HL-60 (cell line): ENCODE measurements at regions not wholly inside any gene's neighbourhood (a gene's known extent, or its start where the extent isn't known, plus 50 kb on each side); places are given as distances from the start of the nearest gene placed in this dataset.

Source experiments
- GABPA ChIP-seq: IDR thresholded peaks from 2 replicates; pipeline ENCODE4 v1.6.1; 2012; ENCODE audit warnings: low read depth
- POLR2AphosphoS5 ChIP-seq: IDR thresholded peaks from 2 replicates; pipeline ENCODE4 v1.6.1; 2012; ENCODE audit warnings: low read depth
- SPI1 ChIP-seq: IDR thresholded peaks from 2 replicates; pipeline ENCODE4 v1.6.1; 2012; ENCODE audit warnings: low read depth, mild to moderate bottlenecking, borderline replicate concordance
- TF ChIP-seq, protein P1 (sequence below): IDR thresholded peaks from one replicate; pipeline ENCODE4 v1.5.1; 2011; ENCODE audit warnings: low read length, control low read depth, inconsistent platforms; ENCODE audit not compliant: insufficient read depth
- TF ChIP-seq, protein P2 (sequence below): IDR thresholded peaks from 2 replicates; pipeline ENCODE4 v1.6.1; 2012; ENCODE audit warnings: low read depth; ENCODE audit not compliant: insufficient replicate concordance

DNA sequence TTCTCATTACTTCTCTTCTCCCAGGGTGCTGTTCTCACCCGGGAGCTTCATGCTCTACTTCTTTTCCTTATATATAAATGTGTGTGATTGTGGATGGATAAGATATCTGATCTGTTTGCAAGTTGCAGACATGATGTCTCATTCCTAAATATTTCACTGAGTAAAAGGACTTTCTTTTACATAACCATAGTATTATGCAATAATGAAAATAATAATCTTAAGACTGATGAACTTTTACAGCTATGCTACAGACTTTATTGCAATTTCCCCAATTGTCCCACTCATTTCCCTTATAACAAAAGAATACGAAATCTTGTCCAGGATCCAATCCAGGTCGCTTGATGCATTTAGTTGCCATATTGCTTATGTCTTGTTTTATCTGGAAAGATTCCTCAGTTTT, 284.5 kb upstream of the JAG1 start:
- TF ChIP-seq, protein P1, sequence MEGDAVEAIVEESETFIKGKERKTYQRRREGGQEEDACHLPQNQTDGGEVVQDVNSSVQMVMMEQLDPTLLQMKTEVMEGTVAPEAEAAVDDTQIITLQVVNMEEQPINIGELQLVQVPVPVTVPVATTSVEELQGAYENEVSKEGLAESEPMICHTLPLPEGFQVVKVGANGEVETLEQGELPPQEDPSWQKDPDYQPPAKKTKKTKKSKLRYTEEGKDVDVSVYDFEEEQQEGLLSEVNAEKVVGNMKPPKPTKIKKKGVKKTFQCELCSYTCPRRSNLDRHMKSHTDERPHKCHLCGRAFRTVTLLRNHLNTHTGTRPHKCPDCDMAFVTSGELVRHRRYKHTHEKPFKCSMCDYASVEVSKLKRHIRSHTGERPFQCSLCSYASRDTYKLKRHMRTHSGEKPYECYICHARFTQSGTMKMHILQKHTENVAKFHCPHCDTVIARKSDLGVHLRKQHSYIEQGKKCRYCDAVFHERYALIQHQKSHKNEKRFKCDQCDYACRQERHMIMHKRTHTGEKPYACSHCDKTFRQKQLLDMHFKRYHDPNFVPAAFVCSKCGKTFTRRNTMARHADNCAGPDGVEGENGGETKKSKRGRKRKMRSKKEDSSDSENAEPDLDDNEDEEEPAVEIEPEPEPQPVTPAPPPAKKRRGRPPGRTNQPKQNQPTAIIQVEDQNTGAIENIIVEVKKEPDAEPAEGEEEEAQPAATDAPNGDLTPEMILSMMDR, result no peak
- TF ChIP-seq SPI1 (no peak), POLR2AphosphoS5 (no peak), GABPA (no peak)
- TF ChIP-seq, protein P2, sequence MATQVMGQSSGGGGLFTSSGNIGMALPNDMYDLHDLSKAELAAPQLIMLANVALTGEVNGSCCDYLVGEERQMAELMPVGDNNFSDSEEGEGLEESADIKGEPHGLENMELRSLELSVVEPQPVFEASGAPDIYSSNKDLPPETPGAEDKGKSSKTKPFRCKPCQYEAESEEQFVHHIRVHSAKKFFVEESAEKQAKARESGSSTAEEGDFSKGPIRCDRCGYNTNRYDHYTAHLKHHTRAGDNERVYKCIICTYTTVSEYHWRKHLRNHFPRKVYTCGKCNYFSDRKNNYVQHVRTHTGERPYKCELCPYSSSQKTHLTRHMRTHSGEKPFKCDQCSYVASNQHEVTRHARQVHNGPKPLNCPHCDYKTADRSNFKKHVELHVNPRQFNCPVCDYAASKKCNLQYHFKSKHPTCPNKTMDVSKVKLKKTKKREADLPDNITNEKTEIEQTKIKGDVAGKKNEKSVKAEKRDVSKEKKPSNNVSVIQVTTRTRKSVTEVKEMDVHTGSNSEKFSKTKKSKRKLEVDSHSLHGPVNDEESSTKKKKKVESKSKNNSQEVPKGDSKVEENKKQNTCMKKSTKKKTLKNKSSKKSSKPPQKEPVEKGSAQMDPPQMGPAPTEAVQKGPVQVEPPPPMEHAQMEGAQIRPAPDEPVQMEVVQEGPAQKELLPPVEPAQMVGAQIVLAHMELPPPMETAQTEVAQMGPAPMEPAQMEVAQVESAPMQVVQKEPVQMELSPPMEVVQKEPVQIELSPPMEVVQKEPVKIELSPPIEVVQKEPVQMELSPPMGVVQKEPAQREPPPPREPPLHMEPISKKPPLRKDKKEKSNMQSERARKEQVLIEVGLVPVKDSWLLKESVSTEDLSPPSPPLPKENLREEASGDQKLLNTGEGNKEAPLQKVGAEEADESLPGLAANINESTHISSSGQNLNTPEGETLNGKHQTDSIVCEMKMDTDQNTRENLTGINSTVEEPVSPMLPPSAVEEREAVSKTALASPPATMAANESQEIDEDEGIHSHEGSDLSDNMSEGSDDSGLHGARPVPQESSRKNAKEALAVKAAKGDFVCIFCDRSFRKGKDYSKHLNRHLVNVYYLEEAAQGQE, result no peak
